Liver (tissue), 3 donors: ENCODE measurements at regions not wholly inside any gene's neighbourhood (a gene's known extent, or its start where the extent isn't known, plus 50 kb on each side); places are given as distances from the start of the nearest gene placed in this dataset.
A peak's percentile ranks its signal among the peaks of the same experiment; 100 is the strongest.

ENCODE experiments used
- HNF4A ChIP-seq, 2 donors: conservative IDR thresholded peaks; 2 replicates each; pipeline ENCODE4 v1.6.1; 2016; ENCODE audit warnings: antibody characterized with exemption in 2 of 2, mild to moderate bottlenecking in 2 of 2
- JUND ChIP-seq, 2 donors: IDR thresholded peaks; 2 replicates each; pipeline ENCODE4 v1.6.1; 2016; ENCODE audit warnings: antibody characterized with exemption in 2 of 2
- RAD21 ChIP-seq, 2 donors: IDR thresholded peaks; 2 replicates each; pipeline ENCODE4 v1.6.1; 2016; ENCODE audit warnings: antibody characterized with exemption in 2 of 2, mild to moderate bottlenecking in 2 of 2
- TAF1 ChIP-seq: conservative IDR thresholded peaks from 2 replicates; pipeline ENCODE4 v1.6.1; 2016; ENCODE audit warnings: antibody characterized with exemption, mild to moderate bottlenecking
- TF ChIP-seq, protein P1 (sequence below): fragments of 150-350 bp; IDR thresholded peaks from 2 replicates; pipeline ENCODE4 v1.5.1; 2017; ENCODE audit warnings: improper control_type of control experiment, low read depth, low read length; ENCODE audit not compliant: missing input control
- TF ChIP-seq, protein P2 (sequence below): IDR thresholded peaks from 2 replicates; pipeline ENCODE4 v1.6.1; 2016; ENCODE audit warnings: antibody characterized with exemption
- TF ChIP-seq, protein P3 (sequence below): IDR thresholded peaks from 2 replicates; pipeline ENCODE4 v1.6.1; 2016; ENCODE audit warnings: antibody characterized with exemption
- TF ChIP-seq, protein P4 (sequence below): IDR thresholded peaks from 2 replicates; pipeline ENCODE4 v1.6.1; 2016; ENCODE audit warnings: antibody characterized with exemption, mild to moderate bottlenecking
- donor health status: healthy.
- donor health status: healthy.

DNA sequence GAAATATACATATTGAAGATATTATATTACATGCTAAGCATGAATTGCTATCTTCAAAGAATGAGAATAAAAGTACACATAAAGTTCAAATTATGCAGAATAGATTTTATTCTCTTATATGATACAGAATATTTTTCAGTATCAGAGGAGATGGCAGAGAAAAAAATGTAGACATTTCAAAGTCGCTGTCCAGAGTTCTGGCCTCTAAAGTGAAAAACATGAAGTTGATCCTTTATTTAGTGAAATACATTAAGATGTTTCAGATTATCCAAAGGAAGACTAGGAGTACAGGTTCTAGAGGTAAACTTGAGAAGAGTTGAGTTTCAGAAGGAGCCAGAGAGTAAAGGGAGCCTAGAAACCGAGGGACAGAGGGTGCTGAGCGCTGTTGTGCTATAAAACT lies 303.6 kb downstream of the UTP18 start:
- TF ChIP-seq, protein P1, sequence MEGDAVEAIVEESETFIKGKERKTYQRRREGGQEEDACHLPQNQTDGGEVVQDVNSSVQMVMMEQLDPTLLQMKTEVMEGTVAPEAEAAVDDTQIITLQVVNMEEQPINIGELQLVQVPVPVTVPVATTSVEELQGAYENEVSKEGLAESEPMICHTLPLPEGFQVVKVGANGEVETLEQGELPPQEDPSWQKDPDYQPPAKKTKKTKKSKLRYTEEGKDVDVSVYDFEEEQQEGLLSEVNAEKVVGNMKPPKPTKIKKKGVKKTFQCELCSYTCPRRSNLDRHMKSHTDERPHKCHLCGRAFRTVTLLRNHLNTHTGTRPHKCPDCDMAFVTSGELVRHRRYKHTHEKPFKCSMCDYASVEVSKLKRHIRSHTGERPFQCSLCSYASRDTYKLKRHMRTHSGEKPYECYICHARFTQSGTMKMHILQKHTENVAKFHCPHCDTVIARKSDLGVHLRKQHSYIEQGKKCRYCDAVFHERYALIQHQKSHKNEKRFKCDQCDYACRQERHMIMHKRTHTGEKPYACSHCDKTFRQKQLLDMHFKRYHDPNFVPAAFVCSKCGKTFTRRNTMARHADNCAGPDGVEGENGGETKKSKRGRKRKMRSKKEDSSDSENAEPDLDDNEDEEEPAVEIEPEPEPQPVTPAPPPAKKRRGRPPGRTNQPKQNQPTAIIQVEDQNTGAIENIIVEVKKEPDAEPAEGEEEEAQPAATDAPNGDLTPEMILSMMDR, result no peak
- TF ChIP-seq, protein P2, sequence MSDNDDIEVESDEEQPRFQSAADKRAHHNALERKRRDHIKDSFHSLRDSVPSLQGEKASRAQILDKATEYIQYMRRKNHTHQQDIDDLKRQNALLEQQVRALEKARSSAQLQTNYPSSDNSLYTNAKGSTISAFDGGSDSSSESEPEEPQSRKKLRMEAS, result no peak
- TF ChIP-seq TAF1, result no peak
- TF ChIP-seq HNF4A (conservative IDR thresholded peaks at IDR 0.05), result no peak
- TF ChIP-seq, protein P3, sequence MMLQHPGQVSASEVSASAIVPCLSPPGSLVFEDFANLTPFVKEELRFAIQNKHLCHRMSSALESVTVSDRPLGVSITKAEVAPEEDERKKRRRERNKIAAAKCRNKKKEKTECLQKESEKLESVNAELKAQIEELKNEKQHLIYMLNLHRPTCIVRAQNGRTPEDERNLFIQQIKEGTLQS, result no peak
- no peak for TF ChIP-seq RAD21 (IDR thresholded peaks at IDR 0.05)
- TF ChIP-seq JUND (IDR thresholded peaks at IDR 0.05), result no peak
- TF ChIP-seq, protein P4, sequence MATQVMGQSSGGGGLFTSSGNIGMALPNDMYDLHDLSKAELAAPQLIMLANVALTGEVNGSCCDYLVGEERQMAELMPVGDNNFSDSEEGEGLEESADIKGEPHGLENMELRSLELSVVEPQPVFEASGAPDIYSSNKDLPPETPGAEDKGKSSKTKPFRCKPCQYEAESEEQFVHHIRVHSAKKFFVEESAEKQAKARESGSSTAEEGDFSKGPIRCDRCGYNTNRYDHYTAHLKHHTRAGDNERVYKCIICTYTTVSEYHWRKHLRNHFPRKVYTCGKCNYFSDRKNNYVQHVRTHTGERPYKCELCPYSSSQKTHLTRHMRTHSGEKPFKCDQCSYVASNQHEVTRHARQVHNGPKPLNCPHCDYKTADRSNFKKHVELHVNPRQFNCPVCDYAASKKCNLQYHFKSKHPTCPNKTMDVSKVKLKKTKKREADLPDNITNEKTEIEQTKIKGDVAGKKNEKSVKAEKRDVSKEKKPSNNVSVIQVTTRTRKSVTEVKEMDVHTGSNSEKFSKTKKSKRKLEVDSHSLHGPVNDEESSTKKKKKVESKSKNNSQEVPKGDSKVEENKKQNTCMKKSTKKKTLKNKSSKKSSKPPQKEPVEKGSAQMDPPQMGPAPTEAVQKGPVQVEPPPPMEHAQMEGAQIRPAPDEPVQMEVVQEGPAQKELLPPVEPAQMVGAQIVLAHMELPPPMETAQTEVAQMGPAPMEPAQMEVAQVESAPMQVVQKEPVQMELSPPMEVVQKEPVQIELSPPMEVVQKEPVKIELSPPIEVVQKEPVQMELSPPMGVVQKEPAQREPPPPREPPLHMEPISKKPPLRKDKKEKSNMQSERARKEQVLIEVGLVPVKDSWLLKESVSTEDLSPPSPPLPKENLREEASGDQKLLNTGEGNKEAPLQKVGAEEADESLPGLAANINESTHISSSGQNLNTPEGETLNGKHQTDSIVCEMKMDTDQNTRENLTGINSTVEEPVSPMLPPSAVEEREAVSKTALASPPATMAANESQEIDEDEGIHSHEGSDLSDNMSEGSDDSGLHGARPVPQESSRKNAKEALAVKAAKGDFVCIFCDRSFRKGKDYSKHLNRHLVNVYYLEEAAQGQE, result peak; percentile 44
